H9 (cell line): ENCODE measurements at regions not wholly inside any gene's neighbourhood (a gene's known extent, or its start where the extent isn't known, plus 50 kb on each side); places are given as distances from the start of the nearest gene placed in this dataset.

Experiments used
- DNase-seq: peaks from one replicate; pipeline ENCODE4 v3.0.0-alpha.2; 2017
- H2AFZ ChIP-seq: one replicate; pipeline ENCODE4 v1.6.1; 2013; ENCODE audit warnings: mild to moderate bottlenecking, low read length, control low read depth, moderate library complexity
- H2AK5ac ChIP-seq: 2 replicates; pipeline ENCODE4 v1.6.1; 2013; ENCODE audit warnings: low read length, control low read depth, mixed read lengths; ENCODE audit not compliant: insufficient read length
- H2BK120ac ChIP-seq: one replicate; pipeline ENCODE4 v1.6.1; 2013; ENCODE audit warnings: low read depth, mild to moderate bottlenecking, low read length, control low read depth, inconsistent platforms; ENCODE audit not compliant: poor library complexity, severe bottlenecking
- H2BK12ac ChIP-seq: 2 replicates; pipeline ENCODE4 v1.6.1; 2013; ENCODE audit warnings: low read length, control low read depth, mixed read lengths, low read depth; ENCODE audit not compliant: insufficient read length
- H2BK15ac ChIP-seq: 2 replicates; pipeline ENCODE4 v1.6.1; 2013; ENCODE audit warnings: low read depth, low read length, control low read depth
- H2BK20ac ChIP-seq: one replicate; pipeline ENCODE4 v1.6.1; 2013; ENCODE audit warnings: low read depth, mild to moderate bottlenecking, low read length, control low read depth, inconsistent platforms; ENCODE audit not compliant: poor library complexity, severe bottlenecking
- H2BK5ac ChIP-seq: 2 replicates; pipeline ENCODE4 v1.6.1; 2013; ENCODE audit warnings: low read length, control low read depth, mixed read lengths; ENCODE audit not compliant: insufficient read length
- H3K14ac ChIP-seq: 2 replicates; pipeline ENCODE4 v1.6.1; 2013; ENCODE audit warnings: low read length, control low read depth; ENCODE audit not compliant: insufficient read depth
- H3K18ac ChIP-seq: 2 replicates; pipeline ENCODE4 v1.6.1; 2013; ENCODE audit warnings: low read depth, mild to moderate bottlenecking, mixed read lengths, low read length, control low read depth; ENCODE audit not compliant: insufficient read length
- H3K23ac ChIP-seq: 2 replicates; pipeline ENCODE4 v1.6.1; 2013; ENCODE audit warnings: low read length, control low read depth, mixed read lengths, low read depth; ENCODE audit not compliant: insufficient read length
- H3K23me2 ChIP-seq: 2 replicates; pipeline ENCODE4 v1.6.1; 2013; ENCODE audit warnings: low read depth, mild to moderate bottlenecking, mixed read lengths, low read length, control low read depth; ENCODE audit not compliant: insufficient read length, poor library complexity, severe bottlenecking
- H3K27ac ChIP-seq: 2 replicates; pipeline ENCODE4 v1.5.1; 2013; ENCODE audit warnings: low read length, control low read depth, mixed read lengths, low read depth; ENCODE audit not compliant: insufficient read length
- H3K27me3 ChIP-seq: 2 replicates; pipeline ENCODE4 v1.6.1; 2013; ENCODE audit warnings: low read length, control low read depth, inconsistent platforms; ENCODE audit not compliant: insufficient read depth
- H3K4ac ChIP-seq: 2 replicates; pipeline ENCODE4 v1.6.1; 2013; ENCODE audit warnings: low read depth, mild to moderate bottlenecking, control low read depth, inconsistent platforms, low read length, moderate library complexity
- H3K4me1 ChIP-seq: 2 replicates; pipeline ENCODE4 v1.6.1; 2013; ENCODE audit warnings: low read length, control low read depth, inconsistent platforms; ENCODE audit not compliant: insufficient read depth
- H3K4me2 ChIP-seq: 2 replicates; pipeline ENCODE4 v1.6.1; 2013; ENCODE audit warnings: low read length, control low read depth, mixed read lengths; ENCODE audit not compliant: insufficient read length, insufficient read depth
- H3K56ac ChIP-seq: 2 replicates; pipeline ENCODE4 v1.6.1; 2013; ENCODE audit warnings: low read depth, mild to moderate bottlenecking, mixed read lengths, low read length, control low read depth; ENCODE audit not compliant: insufficient read length
- H3K79me1 ChIP-seq: 2 replicates; pipeline ENCODE4 v1.6.1; 2013; ENCODE audit warnings: low read depth, mild to moderate bottlenecking, moderate library complexity, low read length, control low read depth, inconsistent platforms; ENCODE audit not compliant: insufficient read depth, poor library complexity, severe bottlenecking
- H3K79me2 ChIP-seq: 2 replicates; pipeline ENCODE4 v1.6.1; 2013; ENCODE audit warnings: low read length, control low read depth, inconsistent platforms; ENCODE audit not compliant: insufficient read depth
- H3K9ac ChIP-seq: 2 replicates; pipeline ENCODE4 v1.6.1; 2013; ENCODE audit warnings: low read length, control low read depth, mixed read lengths; ENCODE audit not compliant: insufficient read length; ENCODE audit errors: extremely low read depth
- H3K9me3 ChIP-seq: one replicate; pipeline ENCODE4 v1.6.1; 2013; ENCODE audit warnings: low read depth, low read length, inconsistent platforms; ENCODE audit not compliant: control insufficient read depth
- H3T11ph ChIP-seq: one replicate; pipeline ENCODE4 v1.6.1; 2013; ENCODE audit warnings: mild to moderate bottlenecking, low read length, control low read depth, inconsistent platforms
- H4K20me1 ChIP-seq: one replicate; pipeline ENCODE4 v1.6.1; 2013; ENCODE audit not compliant: control insufficient read depth, insufficient read length, insufficient read depth
- H4K5ac ChIP-seq: 2 replicates; pipeline ENCODE4 v1.6.1; 2013; ENCODE audit warnings: low read depth, mild to moderate bottlenecking, mixed read lengths, low read length, control low read depth; ENCODE audit not compliant: insufficient read length
- H4K8ac ChIP-seq: replicated peaks from 2 replicates; pipeline ENCODE4 v1.6.1; 2013; ENCODE audit warnings: low read length, control low read depth, mixed read lengths, low read depth; ENCODE audit not compliant: insufficient read length
- H4K91ac ChIP-seq: 2 replicates; pipeline ENCODE4 v1.6.1; 2013; ENCODE audit warnings: low read depth, mild to moderate bottlenecking, moderate library complexity, mixed read lengths, low read length, control low read depth; ENCODE audit not compliant: insufficient read length
- H3K27ac Mint-ChIP-seq, 3 experiments: 2 replicates in 2 of 3; 3 replicates in 1 of 3; pipeline ENCODE4 v1.8.0; 2020 to 2021; ENCODE audit warnings: mixed read lengths in 3 of 3, mild to moderate bottlenecking in 1 of 3, moderate library complexity in 1 of 3
- H3K27me3 Mint-ChIP-seq: 2 replicates; pipeline ENCODE4 v1.8.0; 2021; ENCODE audit warnings: low read depth, mild to moderate bottlenecking, moderate library complexity, mixed read lengths
- H3K36me3 Mint-ChIP-seq, 3 experiments: 2 replicates in 2 of 3; 3 replicates in 1 of 3; pipeline ENCODE4 v1.8.0; 2020 to 2021; ENCODE audit warnings: low read depth in 3 of 3, mixed read lengths in 3 of 3; ENCODE audit not compliant: insufficient read depth in 1 of 3
- H3K4me1 Mint-ChIP-seq, 2 experiments: 2 replicates each; pipeline ENCODE4 v1.8.0; 2020; ENCODE audit warnings: mixed read lengths in 2 of 2
- H3K4me3 Mint-ChIP-seq, 2 experiments: 2 replicates in 1 of 2; 3 replicates in 1 of 2; pipeline ENCODE4 v1.8.0; 2020 to 2021; ENCODE audit warnings: mild to moderate bottlenecking in 2 of 2, mixed read lengths in 2 of 2, moderate library complexity in 1 of 2
- H3K9me3 Mint-ChIP-seq, 2 experiments: 2 replicates in 1 of 2; 3 replicates in 1 of 2; pipeline ENCODE4 v1.8.0; 2020; ENCODE audit warnings: mild to moderate bottlenecking in 2 of 2, mixed read lengths in 2 of 2, moderate library complexity in 1 of 2
- WGBS: extraction: QIAGEN DNeasy Blood & Tissue Kit; methylation state at CpG from one replicate; pipeline ENCODE4 v1.1.7; 2013; ENCODE audit warnings: missing lambda C conversion rate, low lambda C conversion rate, mixed read lengths; ENCODE audit not compliant: insufficient read length; ENCODE audit errors: extremely low coverage; 5-methylcytosine and 5-hydroxymethylcytosine counted together
- TF ChIP-seq, protein P1 (sequence below): fragments of 200-600 bp; sonication (generic); conservative IDR thresholded peaks from 3 replicates; pipeline ENCODE4 v1.8.0; 2021; ENCODE audit warnings: antibody characterized with exemption, mild to moderate bottlenecking

DNA sequence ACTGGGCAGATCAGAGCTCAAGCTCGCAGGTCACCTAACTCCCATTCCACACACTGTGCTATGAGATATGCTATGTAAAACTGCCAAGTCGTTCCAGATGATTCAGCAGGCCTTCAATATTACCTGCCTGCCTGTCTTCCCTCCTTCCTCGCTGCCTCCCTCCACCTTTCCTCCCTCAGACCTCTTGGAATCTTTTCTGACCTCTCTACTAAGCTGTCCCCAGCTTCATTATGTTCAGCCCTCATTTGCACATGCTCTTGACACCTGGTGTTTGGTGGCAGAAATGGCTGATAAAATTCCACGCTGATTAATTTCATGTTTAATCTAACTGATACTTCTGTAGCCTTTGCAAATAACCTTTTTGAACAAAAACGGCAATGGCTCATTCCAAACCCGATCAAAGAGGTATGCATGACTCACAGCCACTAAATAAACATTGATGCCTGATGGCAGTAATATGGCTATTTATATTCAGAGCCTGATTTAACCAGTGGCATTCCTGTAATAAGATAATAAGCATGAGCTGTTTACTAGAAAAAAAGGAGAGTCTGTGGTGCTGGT, 130.8 kb upstream of the EGLN3 start:
- Histone ChIP-seq H2BK20ac (no peak overlapping the region), H3K23ac (no peak overlapping the region), H3K9me3 (no peaks in the 10 kb centered on the region), H3K23me2 (no peaks in the 10 kb centered on the region), H2BK15ac (no peak overlapping the region), H3T11ph (no peak overlapping the region), H2AK5ac (no peak overlapping the region), H4K8ac (no peak overlapping the region), H3K14ac (no peak overlapping the region), H3K4ac (no peak overlapping the region), H3K9ac (no peak overlapping the region), H3K27me3 (no peaks in the 10 kb centered on the region), H2BK12ac (no peak overlapping the region), H2BK5ac (no peak overlapping the region), H3K27ac (no peak overlapping the region), H2BK120ac (no peak overlapping the region), H4K20me1 (no peaks in the 10 kb centered on the region), H4K5ac (no peak overlapping the region), H3K4me1 (no peaks in the 10 kb centered on the region; the same call in 1 of the 2 replicates), H3K4me2 (no peak overlapping the region), H2AFZ (no peak overlapping the region), H3K79me2 (no peaks in the 10 kb centered on the region), H3K79me1 (no peaks in the 10 kb centered on the region), H3K56ac (no peak overlapping the region), H4K91ac (no peak overlapping the region), H3K18ac (no peak overlapping the region)
- no peaks in the 10 kb centered on the region; a peak in 1 of 5 replicates for H3K9me3 Mint-ChIP-seq
- H3K36me3 Mint-ChIP-seq: no peaks in the 10 kb centered on the region
- TF ChIP-seq, protein P1, sequence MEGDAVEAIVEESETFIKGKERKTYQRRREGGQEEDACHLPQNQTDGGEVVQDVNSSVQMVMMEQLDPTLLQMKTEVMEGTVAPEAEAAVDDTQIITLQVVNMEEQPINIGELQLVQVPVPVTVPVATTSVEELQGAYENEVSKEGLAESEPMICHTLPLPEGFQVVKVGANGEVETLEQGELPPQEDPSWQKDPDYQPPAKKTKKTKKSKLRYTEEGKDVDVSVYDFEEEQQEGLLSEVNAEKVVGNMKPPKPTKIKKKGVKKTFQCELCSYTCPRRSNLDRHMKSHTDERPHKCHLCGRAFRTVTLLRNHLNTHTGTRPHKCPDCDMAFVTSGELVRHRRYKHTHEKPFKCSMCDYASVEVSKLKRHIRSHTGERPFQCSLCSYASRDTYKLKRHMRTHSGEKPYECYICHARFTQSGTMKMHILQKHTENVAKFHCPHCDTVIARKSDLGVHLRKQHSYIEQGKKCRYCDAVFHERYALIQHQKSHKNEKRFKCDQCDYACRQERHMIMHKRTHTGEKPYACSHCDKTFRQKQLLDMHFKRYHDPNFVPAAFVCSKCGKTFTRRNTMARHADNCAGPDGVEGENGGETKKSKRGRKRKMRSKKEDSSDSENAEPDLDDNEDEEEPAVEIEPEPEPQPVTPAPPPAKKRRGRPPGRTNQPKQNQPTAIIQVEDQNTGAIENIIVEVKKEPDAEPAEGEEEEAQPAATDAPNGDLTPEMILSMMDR: no peak
- no peak overlapping the region for H3K4me3 Mint-ChIP-seq
- no CpG with 5 or more reads among the region's 6 CpGs for WGBS
- DNase-seq: no peak
- H3K27ac Mint-ChIP-seq: no peak overlapping the region; a peak in 1 of 7 replicates
- peaks cover 2% of the 10 kb centered on the region for H3K27me3 Mint-ChIP-seq
- H3K4me1 Mint-ChIP-seq: peaks cover 11 to 16% of the 10 kb centered on the region in 2 experiments
